ENCODE measurements at regions not wholly inside any gene's neighbourhood (a gene's known extent, or its start where the extent isn't known, plus 50 kb on each side); places are given as distances from the start of the nearest gene placed in this dataset.

DNA sequence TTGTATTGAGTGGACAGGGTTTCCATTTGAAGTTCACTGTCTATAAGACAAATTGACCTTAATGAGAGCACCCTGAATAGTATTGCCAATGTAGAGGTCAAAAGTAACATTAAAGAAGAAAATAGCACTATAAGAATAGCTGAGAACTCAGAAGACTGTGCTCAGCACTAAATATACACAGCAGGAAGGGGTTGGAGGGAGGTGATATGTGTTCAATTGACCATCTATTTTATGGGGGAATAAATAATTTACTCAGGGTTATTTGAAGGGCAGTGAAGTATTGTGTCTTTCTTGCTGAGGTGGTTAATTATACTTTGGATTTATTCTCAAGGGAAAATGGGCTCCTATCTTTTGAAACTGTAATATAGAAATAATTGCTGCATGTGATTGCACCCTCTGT lies 1380.5 kb upstream of the SPRY2 start:
- H3K36me3 ChIP-seq (ENCODE audit: insufficient read depth) = no peaks in the 10 kb centered on the region
- H3K27me3 ChIP-seq (ENCODE audit: insufficient read depth, low read depth) = no peaks in the 10 kb centered on the region
- no peak overlapping the region for H2AFZ ChIP-seq (ENCODE audit: low read depth)
- TF ChIP-seq, protein P1, sequence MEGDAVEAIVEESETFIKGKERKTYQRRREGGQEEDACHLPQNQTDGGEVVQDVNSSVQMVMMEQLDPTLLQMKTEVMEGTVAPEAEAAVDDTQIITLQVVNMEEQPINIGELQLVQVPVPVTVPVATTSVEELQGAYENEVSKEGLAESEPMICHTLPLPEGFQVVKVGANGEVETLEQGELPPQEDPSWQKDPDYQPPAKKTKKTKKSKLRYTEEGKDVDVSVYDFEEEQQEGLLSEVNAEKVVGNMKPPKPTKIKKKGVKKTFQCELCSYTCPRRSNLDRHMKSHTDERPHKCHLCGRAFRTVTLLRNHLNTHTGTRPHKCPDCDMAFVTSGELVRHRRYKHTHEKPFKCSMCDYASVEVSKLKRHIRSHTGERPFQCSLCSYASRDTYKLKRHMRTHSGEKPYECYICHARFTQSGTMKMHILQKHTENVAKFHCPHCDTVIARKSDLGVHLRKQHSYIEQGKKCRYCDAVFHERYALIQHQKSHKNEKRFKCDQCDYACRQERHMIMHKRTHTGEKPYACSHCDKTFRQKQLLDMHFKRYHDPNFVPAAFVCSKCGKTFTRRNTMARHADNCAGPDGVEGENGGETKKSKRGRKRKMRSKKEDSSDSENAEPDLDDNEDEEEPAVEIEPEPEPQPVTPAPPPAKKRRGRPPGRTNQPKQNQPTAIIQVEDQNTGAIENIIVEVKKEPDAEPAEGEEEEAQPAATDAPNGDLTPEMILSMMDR (conservative IDR thresholded peaks at IDR 0.05; ENCODE audit: low read depth, low read length) = no peak
- no peak overlapping the region for H3K9ac ChIP-seq
- no peak overlapping the region for H3K27ac ChIP-seq
- no peaks in the 10 kb centered on the region for H3K4me1 ChIP-seq (ENCODE audit: low read depth, poor library complexity, severe bottlenecking)
- H3K4me2 ChIP-seq = no peak overlapping the region
- no peaks in the 10 kb centered on the region for H4K20me1 ChIP-seq (ENCODE audit: insufficient read depth)
- no peaks in the 10 kb centered on the region for H3K79me2 ChIP-seq (ENCODE audit: insufficient read depth, low read depth)
- no peak overlapping the region for H3K4me3 ChIP-seq (IDR thresholded peaks at IDR 0.05; ENCODE audit: insufficient read depth, low read depth, low read length)

DNA sequence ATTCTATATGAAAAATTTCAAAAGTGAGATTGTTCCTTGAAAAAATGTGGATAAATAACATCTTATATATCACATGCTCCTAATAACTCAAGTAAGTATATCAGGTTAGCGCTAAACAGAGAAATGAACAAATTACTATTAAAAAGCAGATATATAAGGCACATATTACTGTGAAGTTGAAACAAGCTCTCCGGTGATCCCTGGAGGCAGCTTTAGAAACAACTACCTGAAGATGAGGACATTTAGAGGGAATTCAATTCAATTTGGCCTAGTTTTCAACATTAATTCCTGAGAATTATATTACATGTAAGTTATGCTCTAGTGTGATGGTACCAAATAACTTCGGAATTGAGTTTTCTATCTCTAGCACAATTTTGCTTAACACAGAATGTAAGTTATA lies 1373.6 kb upstream of the SPRY2 start:
- Histone ChIP-seq H3K27ac (no peak overlapping the region), H3K4me1 (ENCODE audit: low read depth, poor library complexity, severe bottlenecking) (no peaks in the 10 kb centered on the region), H3K4me2 (no peak overlapping the region), H3K27me3 (ENCODE audit: insufficient read depth, low read depth) (no peaks in the 10 kb centered on the region), H3K4me3 (IDR thresholded peaks at IDR 0.05; ENCODE audit: insufficient read depth, low read depth, low read length) (no peak overlapping the region), H4K20me1 (ENCODE audit: insufficient read depth) (no peaks in the 10 kb centered on the region), H3K79me2 (ENCODE audit: insufficient read depth, low read depth) (no peaks in the 10 kb centered on the region), H3K36me3 (ENCODE audit: insufficient read depth) (no peaks in the 10 kb centered on the region), H2AFZ (ENCODE audit: low read depth) (no peak overlapping the region), H3K9ac (no peak overlapping the region)
- TF ChIP-seq, protein P1 (conservative IDR thresholded peaks at IDR 0.05; ENCODE audit: low read depth, low read length) = no peak

DNA sequence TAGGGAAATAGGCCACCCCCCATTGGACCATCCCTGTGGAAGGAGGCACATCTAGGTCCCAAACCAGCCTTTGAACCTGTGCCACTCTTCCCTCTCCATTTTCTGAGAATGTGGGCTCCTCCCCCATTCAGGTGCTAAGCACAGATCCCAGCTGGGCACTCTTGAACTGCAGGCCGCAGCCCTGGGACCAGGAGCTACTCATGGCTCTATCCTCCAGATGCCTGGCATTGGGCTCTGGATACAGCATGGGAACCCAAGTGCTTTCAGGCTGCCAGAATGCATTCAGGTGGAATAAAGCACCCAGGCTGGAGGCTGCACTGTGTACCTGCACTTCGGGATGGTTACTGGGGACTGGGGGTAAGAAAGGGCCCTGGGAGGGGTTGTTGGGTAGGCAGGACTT lies 1372.3 kb upstream of the SPRY2 start:
- Histone ChIP-seq H3K4me1 (ENCODE audit: low read depth, poor library complexity, severe bottlenecking) (no peaks in the 10 kb centered on the region), H3K4me3 (IDR thresholded peaks at IDR 0.05; ENCODE audit: insufficient read depth, low read depth, low read length) (no peak overlapping the region), H3K36me3 (ENCODE audit: insufficient read depth) (no peaks in the 10 kb centered on the region), H3K27ac (no peak overlapping the region), H4K20me1 (ENCODE audit: insufficient read depth) (no peaks in the 10 kb centered on the region), H3K9ac (no peak overlapping the region), H2AFZ (ENCODE audit: low read depth) (no peak overlapping the region), H3K27me3 (ENCODE audit: insufficient read depth, low read depth) (no peaks in the 10 kb centered on the region), H3K79me2 (ENCODE audit: insufficient read depth, low read depth) (no peaks in the 10 kb centered on the region), H3K4me2 (no peak overlapping the region)
- TF ChIP-seq, protein P1 (conservative IDR thresholded peaks at IDR 0.05; ENCODE audit: low read depth, low read length) = no peak

DNA sequence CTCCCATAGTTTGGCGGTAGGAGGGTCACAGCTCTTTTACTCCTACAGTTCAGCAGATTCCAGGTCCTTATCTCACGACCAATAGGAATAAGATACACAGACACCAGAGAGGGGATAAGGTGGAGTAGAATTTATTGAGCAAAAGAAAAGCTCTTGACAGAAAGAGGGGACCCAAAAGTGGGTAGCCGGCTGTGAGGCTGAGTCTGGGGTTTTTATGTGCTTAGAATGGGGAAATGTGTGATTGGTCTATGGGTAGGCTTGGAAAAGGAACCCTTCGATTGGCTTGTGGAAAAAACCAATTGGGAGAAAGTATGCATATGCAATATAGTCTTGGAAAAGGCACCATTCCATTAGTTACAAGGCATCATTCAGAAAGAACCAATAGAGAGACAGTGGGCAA lies 1356.9 kb upstream of the SPRY2 start:
- no peaks in the 10 kb centered on the region for H3K36me3 ChIP-seq (ENCODE audit: insufficient read depth)
- no peaks in the 10 kb centered on the region for H4K20me1 ChIP-seq (ENCODE audit: insufficient read depth)

More for the DNA sequence above, 1356.9 kb upstream of the SPRY2 start:
- Histone ChIP-seq H3K4me2 (no peak overlapping the region), H2AFZ (ENCODE audit: low read depth) (no peak overlapping the region), H3K79me2 (ENCODE audit: insufficient read depth, low read depth) (no peaks in the 10 kb centered on the region), H3K4me3 (IDR thresholded peaks at IDR 0.05; ENCODE audit: insufficient read depth, low read depth, low read length) (no peak overlapping the region), H3K9ac (no peak overlapping the region), H3K4me1 (ENCODE audit: low read depth, poor library complexity, severe bottlenecking) (no peaks in the 10 kb centered on the region), H3K27me3 (ENCODE audit: insufficient read depth, low read depth) (no peaks in the 10 kb centered on the region), H3K27ac (no peak overlapping the region)
- TF ChIP-seq, protein P1 (conservative IDR thresholded peaks at IDR 0.05; ENCODE audit: low read depth, low read length) = no peak

Data from KMS-11 (cell line).